Activated CD4-positive, CD25-positive, alpha-beta regulatory T cell treated with anti-CD3 and anti-CD28 coated beads, Interleukin-2, amount 50 U/mL, for 24 hours (primary cell): ENCODE measurements at regions not wholly inside any gene's neighbourhood (a gene's known extent, or its start where the extent isn't known, plus 50 kb on each side); places are given as distances from the start of the nearest gene placed in this dataset.
"Not testable (repeated sequence)": the region's sequence is repeated elsewhere in the genome, so short reads cannot be mapped to it uniquely, and the experiment has no call there.

Experiments used
- ATAC-seq, 2 donors: fragments of 150-1000 bp; cut with Tn5 transposase; one replicate each; pipeline ENCODE4 v1.10.0; 2021; ENCODE audit warnings: mild to moderate bottlenecking in 1 of 2, moderate library complexity in 1 of 2

- ATAC-seq, result no peak
These were observed 79.5 kb upstream of the SVIL start for GRCh38 chr10:29714096-29714874.

- no peak for ATAC-seq
These were observed 78.7 kb upstream of the SVIL start for GRCh38 chr10:29713450-29713849.

- ATAC-seq, result no peak
These were observed 77.3 kb upstream of the SVIL start for GRCh38 chr10:29712108-29712507.

- ATAC-seq, result no peak
These were observed 75.4 kb upstream of the SVIL start for GRCh38 chr10:29710128-29710527.

DNA sequence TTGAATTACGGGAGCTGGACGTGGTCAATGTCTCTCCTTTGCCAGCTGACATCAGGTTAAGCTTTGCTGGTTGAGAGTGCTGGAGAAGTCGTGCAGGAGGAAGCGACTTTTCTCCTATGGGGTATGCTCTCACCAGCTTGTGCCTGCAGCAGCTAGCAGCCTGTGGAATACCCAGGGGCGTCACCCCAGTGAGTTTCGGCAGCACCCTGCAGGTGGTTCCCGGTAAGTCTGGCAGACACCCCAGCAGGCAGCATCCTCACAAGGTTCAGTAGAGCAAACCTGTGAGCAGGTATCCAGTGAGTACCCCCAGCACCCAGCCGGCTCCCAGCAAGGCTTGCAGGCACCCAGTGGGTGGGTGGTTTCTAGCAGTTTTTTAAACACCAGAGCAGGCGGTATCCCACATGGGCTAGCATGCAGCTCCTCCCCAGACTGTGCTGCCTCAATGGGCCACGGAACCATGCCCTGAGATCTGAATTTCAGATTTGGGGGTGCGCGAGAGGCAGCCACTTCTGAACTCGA, 74.8 kb upstream of the SVIL start:
- ATAC-seq, result no peak

- no peak for ATAC-seq
These were observed 68.5 kb upstream of the SVIL start for GRCh38 chr10:29703271-29703670.

GRCh38 chr10:29702273-29703164, 67.7 kb upstream of the SVIL start:
- ATAC-seq, result no peak

DNA sequence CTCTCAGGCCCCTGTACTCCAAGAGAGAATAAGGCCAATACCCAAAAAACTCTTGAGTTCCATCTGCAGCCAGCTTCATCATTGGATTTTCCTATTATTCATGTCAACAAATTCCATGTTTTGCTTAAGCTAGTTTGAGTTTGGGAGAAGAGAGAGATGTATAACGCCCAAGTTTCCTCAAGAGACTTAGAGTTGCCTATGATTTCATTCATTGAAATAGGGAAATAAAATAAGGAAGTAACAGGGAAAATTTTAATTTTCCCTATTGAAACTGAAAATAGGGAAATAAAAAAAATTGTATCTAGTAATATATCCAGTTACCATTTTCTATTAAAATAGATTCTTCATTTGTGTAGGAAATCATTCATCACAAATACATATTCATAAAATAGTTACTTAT, 66.5 kb upstream of the SVIL start:
- no peak for ATAC-seq

GRCh38 chr10:29699621-29700020, 64.8 kb upstream of the SVIL start:
- ATAC-seq, result no peak

- no peak for ATAC-seq
These were observed 64.2 kb upstream of the SVIL start for GRCh38 chr10:29698773-29699490.

- not testable (repeated sequence) for ATAC-seq
These were observed 61.8 kb upstream of the SVIL start for GRCh38 chr10:29696581-29696980.

DNA sequence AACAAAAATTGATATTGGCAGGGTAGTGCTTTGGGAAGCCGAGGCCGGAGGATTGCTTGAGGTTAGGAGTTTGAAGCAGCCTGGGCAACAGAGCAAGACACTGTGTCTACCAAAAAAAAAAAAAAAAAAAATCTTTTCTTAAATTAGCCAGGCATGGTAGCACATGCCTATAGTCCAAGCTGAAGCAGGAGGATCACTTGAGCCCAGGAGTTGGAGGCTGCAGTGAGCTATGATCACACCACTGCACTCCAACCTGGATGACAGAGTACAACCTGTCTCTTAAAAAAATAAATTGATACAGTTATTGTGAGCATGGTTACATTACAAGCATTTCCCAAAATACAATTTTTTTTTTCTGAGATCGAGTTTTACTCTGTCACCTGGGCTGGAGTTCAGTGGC, 59.4 kb upstream of the SVIL start:
- ATAC-seq, result no peak

DNA sequence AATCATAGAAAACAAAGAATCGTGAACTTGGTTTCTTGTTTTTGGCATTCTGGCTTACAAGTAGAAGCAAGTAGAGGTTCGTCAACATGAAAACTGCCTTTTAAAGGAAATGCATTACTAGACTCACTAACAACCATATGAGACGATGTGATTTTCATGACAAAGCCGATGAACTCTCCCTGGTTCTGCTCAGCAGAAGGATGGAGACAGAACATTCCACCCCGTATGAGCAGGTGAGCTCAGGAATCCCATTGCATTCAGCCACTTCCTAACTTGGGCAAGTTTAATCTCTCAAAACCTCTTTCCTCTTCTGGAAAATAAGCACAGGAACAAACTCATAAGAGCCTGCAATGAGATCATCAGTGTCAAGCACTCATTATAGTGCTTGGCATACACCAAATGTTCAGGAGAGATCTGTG, 57.4 kb upstream of the SVIL start:
- ATAC-seq, result no peak

DNA sequence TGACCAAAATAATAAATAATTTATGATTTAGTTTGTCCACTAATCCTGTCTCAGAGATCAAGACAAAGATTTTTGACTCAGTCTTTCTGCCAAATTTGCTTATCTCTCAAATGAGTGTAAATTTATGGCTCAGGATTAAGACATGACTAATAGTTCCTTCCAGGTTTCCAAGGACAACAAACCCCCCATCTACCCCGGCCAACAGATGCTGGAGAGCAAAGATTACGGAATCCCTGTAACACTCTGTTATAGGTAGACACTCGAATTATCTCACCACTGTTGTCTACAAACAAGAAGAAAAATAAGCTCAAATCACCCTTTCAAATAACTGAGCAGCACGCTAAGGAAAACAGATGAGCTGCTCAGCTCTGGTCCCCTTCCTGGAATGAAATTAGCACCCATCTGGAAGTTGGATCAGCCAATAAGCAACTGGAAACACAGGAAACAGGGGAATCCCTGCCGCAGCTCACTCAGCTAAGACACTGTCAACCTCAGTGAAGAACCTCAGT, 56.8 kb upstream of the SVIL start:
- ATAC-seq, result no peak

DNA sequence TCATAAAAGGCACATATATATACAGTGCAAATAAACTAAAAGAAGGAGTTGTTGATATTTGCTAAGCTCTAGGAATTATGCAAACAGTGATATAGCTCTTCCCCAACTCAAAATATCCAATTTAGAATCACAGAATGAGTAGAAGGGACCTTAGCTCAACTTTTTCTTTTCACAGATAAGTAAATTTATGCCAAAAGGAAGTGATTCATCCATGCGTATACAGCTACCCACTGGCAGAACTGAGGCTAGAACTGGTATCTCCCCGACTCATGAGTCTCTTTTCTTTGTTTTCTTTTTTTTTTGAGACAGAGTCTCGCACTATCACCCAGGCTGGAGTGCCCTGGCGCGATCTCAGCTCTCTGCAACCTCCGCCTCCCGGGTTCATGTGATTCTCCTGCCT, 54.2 kb upstream of the SVIL start:
- ATAC-seq, result peak; percentile 94 to 95

GRCh38 chr10:29688230-29688661, 53.5 kb upstream of the SVIL start:
- no peak for ATAC-seq

DNA sequence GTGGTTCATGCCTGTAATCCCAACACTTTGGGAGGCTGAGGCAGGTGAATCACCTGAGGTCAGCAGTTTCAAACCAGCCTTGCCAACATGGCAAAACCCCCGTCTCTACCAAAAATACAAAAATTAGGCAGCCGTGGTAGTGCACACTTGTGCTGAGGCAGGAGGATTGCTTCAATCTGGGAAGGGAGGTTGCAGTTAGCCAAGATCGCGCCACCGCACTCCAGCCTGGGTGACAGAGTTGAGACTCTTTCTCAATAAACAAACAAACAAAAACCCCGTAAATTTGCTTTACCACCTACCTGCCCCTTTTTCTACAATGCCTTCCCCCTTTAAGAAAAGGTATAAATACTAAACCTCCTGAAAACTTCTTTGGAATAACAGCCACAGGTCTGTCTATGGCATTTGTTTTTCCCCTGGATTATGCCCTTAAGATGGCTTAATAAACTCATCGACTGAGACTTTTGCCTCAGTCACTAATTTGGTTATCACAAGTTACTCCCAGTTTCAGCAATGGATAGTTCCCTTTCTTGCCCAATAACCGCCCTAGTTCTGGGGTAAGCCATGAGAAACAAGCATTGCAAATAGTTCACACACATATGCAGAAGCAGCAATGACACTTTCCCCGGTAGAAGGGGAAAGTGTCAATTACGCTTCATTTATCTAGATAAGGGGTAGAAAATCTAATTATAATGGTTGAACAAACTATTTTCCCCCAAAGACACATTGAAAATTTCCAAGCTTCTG, 52.8 kb upstream of the SVIL start:
- no peak for ATAC-seq

DNA sequence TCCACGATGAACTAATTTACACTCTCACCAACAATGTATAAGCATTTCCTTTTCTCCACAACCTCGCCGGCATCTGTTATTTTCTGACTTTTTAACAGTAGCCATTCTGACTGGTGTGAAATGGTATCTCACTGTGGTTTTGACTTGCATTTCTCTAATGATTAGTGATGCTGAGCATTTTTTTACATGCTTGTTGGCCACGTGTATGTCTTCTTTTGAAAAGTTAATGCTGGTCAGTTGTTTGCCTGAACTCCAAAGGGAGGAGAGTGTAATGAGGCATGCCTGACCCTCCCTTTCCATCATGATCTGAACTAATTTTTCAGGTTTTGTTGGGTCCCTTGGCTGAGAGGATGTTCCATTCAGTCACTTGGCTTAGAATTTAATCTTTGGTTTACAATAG, 50.7 kb upstream of the SVIL start:
- ATAC-seq, result no peak
